Choroid plexus epithelial cell (primary cell): ENCODE measurements at regions not wholly inside any gene's neighbourhood (a gene's known extent, or its start where the extent isn't known, plus 50 kb on each side); places are given as distances from the start of the nearest gene placed in this dataset.
"Not testable (repeated sequence)": the region's sequence is repeated elsewhere in the genome, so short reads cannot be mapped to it uniquely, and the experiment has no call there.

Experiments
- DNase-seq: peaks from one replicate; pipeline ENCODE4 v3.0.0-alpha.2; 2010; ENCODE audit warnings: low read depth
- H3K4me3 ChIP-seq: 2 replicates; pipeline ENCODE4 v1.5.1; 2011; ENCODE audit warnings: low read depth, mild to moderate bottlenecking, control low read depth, low read length, moderate library complexity
- TF ChIP-seq, protein P1 (sequence below): conservative IDR thresholded peaks from 2 replicates; pipeline ENCODE4 v1.5.1; 2011; ENCODE audit warnings: low read depth, mild to moderate bottlenecking, control low read depth, inconsistent platforms, low read length, moderate library complexity

DNA sequence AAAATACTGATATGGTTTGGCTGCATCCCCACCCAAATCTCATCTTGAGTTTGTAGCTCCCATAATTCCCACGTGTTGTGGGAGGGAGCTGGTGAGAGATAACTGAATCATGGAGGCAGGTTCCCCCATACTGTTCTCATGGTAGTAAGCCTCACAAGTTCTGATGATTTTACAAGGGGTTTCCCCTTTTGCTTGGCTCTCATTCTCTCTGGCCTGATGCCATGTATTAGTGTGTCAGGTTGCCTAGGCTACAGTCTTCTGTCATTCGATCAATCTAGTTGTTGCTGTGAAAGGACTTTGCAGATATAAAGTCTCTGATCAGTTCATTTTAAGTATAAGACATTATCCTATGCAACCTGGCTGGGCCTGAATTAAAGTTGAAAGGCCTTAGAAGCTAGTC is 209.3 kb upstream of the MAOA start:
- no peak for DNase-seq
- H3K4me3 ChIP-seq, result no peak overlapping the region
- TF ChIP-seq, protein P1, sequence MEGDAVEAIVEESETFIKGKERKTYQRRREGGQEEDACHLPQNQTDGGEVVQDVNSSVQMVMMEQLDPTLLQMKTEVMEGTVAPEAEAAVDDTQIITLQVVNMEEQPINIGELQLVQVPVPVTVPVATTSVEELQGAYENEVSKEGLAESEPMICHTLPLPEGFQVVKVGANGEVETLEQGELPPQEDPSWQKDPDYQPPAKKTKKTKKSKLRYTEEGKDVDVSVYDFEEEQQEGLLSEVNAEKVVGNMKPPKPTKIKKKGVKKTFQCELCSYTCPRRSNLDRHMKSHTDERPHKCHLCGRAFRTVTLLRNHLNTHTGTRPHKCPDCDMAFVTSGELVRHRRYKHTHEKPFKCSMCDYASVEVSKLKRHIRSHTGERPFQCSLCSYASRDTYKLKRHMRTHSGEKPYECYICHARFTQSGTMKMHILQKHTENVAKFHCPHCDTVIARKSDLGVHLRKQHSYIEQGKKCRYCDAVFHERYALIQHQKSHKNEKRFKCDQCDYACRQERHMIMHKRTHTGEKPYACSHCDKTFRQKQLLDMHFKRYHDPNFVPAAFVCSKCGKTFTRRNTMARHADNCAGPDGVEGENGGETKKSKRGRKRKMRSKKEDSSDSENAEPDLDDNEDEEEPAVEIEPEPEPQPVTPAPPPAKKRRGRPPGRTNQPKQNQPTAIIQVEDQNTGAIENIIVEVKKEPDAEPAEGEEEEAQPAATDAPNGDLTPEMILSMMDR, result no peak

DNA sequence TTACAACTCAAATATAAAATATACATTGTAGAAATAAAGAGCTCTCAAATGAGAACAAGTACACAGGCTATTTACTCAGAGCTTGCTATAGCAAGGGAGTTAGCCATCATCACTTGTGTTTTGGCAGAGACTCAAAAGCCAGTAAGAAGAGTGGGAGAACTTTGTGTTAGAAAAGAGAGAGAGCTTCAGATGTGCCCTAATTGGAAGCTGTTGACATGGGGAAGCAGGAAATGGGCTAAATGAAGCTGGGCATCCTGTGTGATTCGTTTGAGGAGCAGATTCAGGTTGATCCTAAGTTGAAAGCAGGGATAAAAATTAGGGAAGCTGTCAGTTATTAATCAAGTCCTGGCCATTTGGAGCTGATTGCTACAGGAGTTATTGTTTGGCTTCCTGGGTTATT is 207.4 kb upstream of the MAOA start:
- no peak for DNase-seq
- no peak overlapping the region for H3K4me3 ChIP-seq
- TF ChIP-seq, protein P1, result no peak

DNA sequence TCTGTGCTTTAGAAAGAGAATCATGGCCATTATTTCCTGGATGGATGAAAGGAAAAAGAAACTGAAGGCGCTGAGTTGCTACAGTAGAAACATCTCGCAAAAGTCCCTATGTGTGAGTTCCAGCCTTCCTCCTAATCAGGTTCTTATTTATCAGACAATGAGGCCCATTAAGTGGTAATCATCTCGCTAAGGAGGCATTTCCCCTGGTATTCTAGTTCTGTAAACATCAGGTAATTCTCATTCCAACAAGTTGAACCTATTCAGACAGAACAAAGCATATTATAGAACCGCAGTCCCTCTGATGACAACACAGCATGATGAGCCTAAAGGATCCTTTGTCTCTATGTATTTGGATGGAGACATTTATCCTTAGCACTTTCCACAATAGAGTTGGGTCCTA is 205.7 kb upstream of the MAOA start:
- DNase-seq, result no peak
- TF ChIP-seq, protein P1, result no peak
- no peak overlapping the region for H3K4me3 ChIP-seq

DNA sequence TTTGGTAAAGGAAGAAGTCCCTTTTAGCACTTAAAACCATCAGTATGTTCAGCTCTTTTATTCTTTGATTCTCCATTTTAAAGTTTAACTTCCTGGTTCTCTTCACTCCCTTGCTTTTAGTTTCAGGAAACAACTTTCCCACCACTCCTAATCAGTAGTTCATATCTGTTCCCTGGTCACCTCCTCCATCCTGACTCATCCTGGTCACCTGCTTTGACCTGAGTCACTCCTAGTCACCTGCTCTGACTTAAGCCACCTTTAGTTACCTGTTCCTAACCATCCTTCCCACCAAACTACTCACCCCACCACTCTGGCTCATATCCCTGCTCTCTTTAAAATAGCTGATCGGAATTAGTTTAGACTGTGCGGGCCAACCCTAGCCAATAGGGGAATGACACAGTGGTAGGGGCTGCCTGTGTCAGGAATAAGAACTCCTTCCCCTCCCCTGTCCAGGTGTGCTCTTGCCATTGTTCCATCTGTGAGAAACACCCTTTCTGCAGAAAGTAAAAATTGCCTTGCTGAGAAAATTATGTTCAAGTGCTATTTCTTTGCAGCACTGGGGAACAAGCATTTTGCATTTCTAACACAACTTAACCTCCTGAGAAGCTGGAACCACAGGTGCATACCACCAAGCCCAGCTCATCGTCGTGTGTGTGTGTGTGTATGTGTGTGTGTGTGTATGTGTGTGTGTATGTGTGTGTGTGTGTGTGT is 204.0 kb upstream of the MAOA start:
- H3K4me3 ChIP-seq, DNase-seq: not testable (repeated sequence)

DNA sequence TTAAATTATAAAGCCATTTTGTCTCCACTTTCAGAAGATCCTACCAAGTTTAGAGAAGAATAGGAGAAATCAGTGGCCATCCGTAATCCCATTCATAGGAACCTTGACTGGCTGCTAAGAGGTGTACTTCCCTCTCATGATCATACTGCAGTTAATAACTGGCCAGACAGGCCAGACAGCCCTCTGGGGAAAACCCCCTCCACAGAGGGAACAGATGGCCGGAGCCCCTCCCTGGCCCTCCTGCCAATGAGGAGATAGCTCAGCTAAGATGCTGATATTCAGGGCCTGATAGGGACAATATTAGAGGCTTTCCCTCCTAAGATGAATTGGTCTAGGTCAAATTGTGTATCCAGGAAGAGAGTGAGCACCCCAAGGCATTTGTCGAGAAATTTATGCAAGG is 200.0 kb upstream of the MAOA start:
- DNase-seq, result no peak
- TF ChIP-seq, protein P1, result no peak
- no peak overlapping the region for H3K4me3 ChIP-seq

DNA sequence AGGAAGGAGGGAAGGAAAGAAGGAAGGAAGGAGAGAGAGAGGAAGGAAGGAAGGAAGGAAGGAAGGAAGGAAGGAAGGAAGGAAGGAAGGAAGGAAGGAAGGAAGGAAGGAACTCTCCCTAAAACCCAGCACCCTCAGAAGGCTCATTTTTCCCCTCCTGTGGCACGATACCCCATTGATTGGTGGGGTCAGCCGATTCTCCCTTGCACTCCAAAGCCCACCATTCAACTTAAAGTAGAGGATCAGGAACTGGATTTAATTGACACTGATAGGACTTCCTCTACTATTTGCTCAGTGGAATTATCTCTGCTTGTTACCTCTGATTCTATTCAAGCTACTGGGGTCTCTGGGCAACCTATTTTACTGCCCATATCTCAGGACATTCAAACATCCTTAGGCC is 199.2 kb upstream of the MAOA start:
- H3K4me3 ChIP-seq, result no peak overlapping the region
- TF ChIP-seq, protein P1, result no peak
- DNase-seq, result no peak

DNA sequence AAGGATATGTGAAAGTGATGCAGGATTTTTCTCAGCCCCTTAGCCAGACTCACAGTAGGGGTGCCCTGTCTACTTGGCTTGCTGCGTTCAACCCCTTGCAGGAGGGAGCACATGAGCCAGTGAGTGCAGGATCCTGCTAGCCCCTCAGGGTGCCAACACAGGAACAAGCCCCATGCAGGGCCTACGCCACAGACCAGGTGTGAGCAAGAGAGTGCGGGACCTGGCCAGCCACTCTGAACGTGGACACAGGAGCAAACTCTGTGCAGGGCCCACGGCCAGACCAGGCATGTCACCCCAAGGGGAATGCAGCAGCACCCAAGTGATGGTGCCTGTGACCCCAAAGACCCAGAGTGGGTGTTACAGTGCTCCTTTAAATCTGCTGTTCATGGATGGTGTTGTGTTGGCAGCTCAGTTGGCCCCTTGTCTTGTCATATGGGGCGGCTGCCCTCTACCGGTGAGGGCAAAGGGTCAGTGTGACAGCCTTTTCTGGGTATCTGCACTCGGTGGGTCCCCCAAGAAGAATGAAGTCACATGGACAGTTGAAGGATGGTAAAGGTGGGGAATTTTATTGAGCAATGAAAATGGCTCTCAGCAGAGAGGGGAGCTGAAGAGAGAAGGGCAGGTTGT is 188.4 kb upstream of the MAOA start:
- TF ChIP-seq, protein P1, result no peak
- H3K4me3 ChIP-seq, result no peak overlapping the region
- DNase-seq, result no peak
